Stimulated activated CD4-positive, alpha-beta T cell treated with anti-CD3 and anti-CD28 coated beads, Interleukin-2, amount 100 ng/mL, for 4 hours (primary cell): ENCODE measurements at regions not wholly inside any gene's neighbourhood (a gene's known extent, or its start where the extent isn't known, plus 50 kb on each side); places are given as distances from the start of the nearest gene placed in this dataset.
"Not testable (repeated sequence)": the region's sequence is repeated elsewhere in the genome, so short reads cannot be mapped to it uniquely, and the experiment has no call there.

Experiments
- DNase-seq: peaks from one replicate; pipeline ENCODE4 v3.0.0-alpha.2; 2020; ENCODE audit warnings: low read depth

GRCh38 chr14:21825149-21825743 is 151.6 kb upstream of the OR4E1 start:
- peak; percentile 29 for DNase-seq

GRCh38 chr14:21822109-21822508 is 148.5 kb upstream of the OR4E1 start:
- DNase-seq = no peak

GRCh38 chr14:21820631-21821030 is 147.0 kb upstream of the OR4E1 start:
- no peak for DNase-seq

GRCh38 chr14:21819891-21820290 is 146.3 kb upstream of the OR4E1 start:
- not testable (repeated sequence) for DNase-seq

GRCh38 chr14:21817010-21817409 is 143.4 kb upstream of the OR4E1 start:
- DNase-seq = not testable (repeated sequence)

GRCh38 chr14:21807975-21808374 is 134.4 kb upstream of the OR4E1 start:
- no peak for DNase-seq

GRCh38 chr14:21804981-21805380 is 131.4 kb upstream of the OR4E1 start:
- no peak for DNase-seq

- DNase-seq = no peak
Observed at GRCh38 chr14:21802441-21802840, 128.8 kb upstream of the OR4E1 start.

- peak; percentile 2 for DNase-seq
Observed at GRCh38 chr14:21796916-21797315, 123.3 kb upstream of the OR4E1 start.

GRCh38 chr14:21795456-21795855 is 121.8 kb upstream of the OR4E1 start:
- DNase-seq = no peak

- no peak for DNase-seq
Observed at GRCh38 chr14:21791749-21792148, 118.1 kb upstream of the OR4E1 start.

GRCh38 chr14:21788687-21789086 is 115.1 kb upstream of the OR4E1 start:
- not testable (repeated sequence) for DNase-seq

GRCh38 chr14:21787242-21787641 is 113.6 kb upstream of the OR4E1 start:
- DNase-seq = not testable (repeated sequence)

- no peak for DNase-seq
Observed at GRCh38 chr14:21781543-21781942, 107.9 kb upstream of the OR4E1 start.

- DNase-seq = no peak
Observed at GRCh38 chr14:21780429-21781084, 106.9 kb upstream of the OR4E1 start.

GRCh38 chr14:21771671-21772070 is 98.1 kb upstream of the OR4E1 start:
- DNase-seq = no peak

- no peak for DNase-seq
Observed at GRCh38 chr14:21768875-21769257, 95.2 kb upstream of the OR4E1 start.

- DNase-seq = no peak
Observed at GRCh38 chr14:21768116-21768874, 94.7 kb upstream of the OR4E1 start.

- DNase-seq = not testable (repeated sequence)
Observed at GRCh38 chr14:21760360-21760759, 86.7 kb upstream of the OR4E1 start.

GRCh38 chr14:21749306-21749868 is 75.8 kb upstream of the OR4E1 start:
- DNase-seq = no peak

GRCh38 chr14:21748869-21749303 is 75.3 kb upstream of the OR4E1 start:
- DNase-seq = peak; percentile 32

GRCh38 chr14:21735639-21736307 is 62.2 kb upstream of the OR4E1 start:
- DNase-seq = no peak
